Neural cell (in vitro differentiated cells): ENCODE measurements at regions not wholly inside any gene's neighbourhood (a gene's known extent, or its start where the extent isn't known, plus 50 kb on each side); places are given as distances from the start of the nearest gene placed in this dataset.

ENCODE experiments used
- H2AFZ ChIP-seq: fragments of 200-600, 300-800 bp; sonication (generic), shearing (Covaris generic); 2 replicates; pipeline ENCODE4 v1.6.0; 2014; ENCODE audit warnings: low read depth, mild to moderate bottlenecking, antibody characterized with exemption, low read length, moderate library complexity
- H3F3A ChIP-seq: fragments of 200-600 bp; shearing (Covaris generic); 2 replicates; pipeline ENCODE4 v1.6.1; 2016; ENCODE audit warnings: mild to moderate bottlenecking, moderate library complexity, mixed read lengths, antibody characterized with exemption, low read length; ENCODE audit not compliant: insufficient read depth, poor library complexity, severe bottlenecking
- H3K27ac ChIP-seq: fragments of 200-600, 300-800 bp; sonication (generic), shearing (Covaris generic); 2 replicates; pipeline ENCODE4 v1.5.1; 2014; ENCODE audit warnings: mild to moderate bottlenecking, low read length, moderate library complexity
- H3K27me3 ChIP-seq: fragments of 300-800, 200-600 bp; sonication (generic), shearing (Covaris generic); 2 replicates; pipeline ENCODE4 v1.6.0; 2014; ENCODE audit warnings: mild to moderate bottlenecking, low read depth, low read length, moderate library complexity; ENCODE audit not compliant: insufficient read depth
- H3K36me3 ChIP-seq: fragments of 300-800, 200-600 bp; sonication (generic), shearing (Covaris generic); 2 replicates; pipeline ENCODE4 v1.5.1; 2014; ENCODE audit warnings: mild to moderate bottlenecking, antibody characterized with exemption, low read length, moderate library complexity; ENCODE audit not compliant: insufficient read depth
- H3K4me2 ChIP-seq: fragments of 300-800, 200-600 bp; sonication (generic), shearing (Covaris generic); 2 replicates; pipeline ENCODE4 v1.6.0; 2014; ENCODE audit warnings: mild to moderate bottlenecking, low read length
- H3K4me3 ChIP-seq: fragments of 300-800, 200-600 bp; sonication (generic), shearing (Covaris generic); 2 replicates; pipeline ENCODE4 v1.5.1; 2014; ENCODE audit warnings: mild to moderate bottlenecking, low read length, moderate library complexity
- H3K79me2 ChIP-seq: fragments of 200-600 bp; shearing (Covaris generic); replicated peaks from 2 replicates; pipeline ENCODE4 v1.6.0; 2014; ENCODE audit warnings: mild to moderate bottlenecking, low read length, moderate library complexity; ENCODE audit not compliant: insufficient read depth
- H3K9ac ChIP-seq: fragments of 300-800, 200-600 bp; sonication (generic), shearing (Covaris generic); 2 replicates; pipeline ENCODE4 v1.6.1; 2016; ENCODE audit warnings: mild to moderate bottlenecking, low read length, mixed read lengths
- H3K9me2 ChIP-seq: fragments of 200-600 bp; shearing (Covaris generic); 2 replicates; pipeline ENCODE4 v1.6.1; 2016; ENCODE audit warnings: mild to moderate bottlenecking, low read length, mixed read lengths; ENCODE audit not compliant: insufficient read depth
- H3K9me3 ChIP-seq: fragments of 200-600, 300-800 bp; sonication (generic), shearing (Covaris generic); 2 replicates; pipeline ENCODE4 v1.6.1; 2016; ENCODE audit warnings: mild to moderate bottlenecking, mixed run types, low read length, moderate library complexity, mixed read lengths
- H4K20me1 ChIP-seq: fragments of 200-600 bp; shearing (Covaris generic); 2 replicates; pipeline ENCODE4 v1.6.1; 2016; ENCODE audit warnings: mild to moderate bottlenecking, mixed run types; ENCODE audit not compliant: insufficient read depth
- CTCF ChIP-seq: fragments of 450-650 bp; IDR thresholded peaks from 2 replicates; pipeline ENCODE4 v1.5.1; 2014; ENCODE audit warnings: antibody characterized with exemption, mild to moderate bottlenecking, moderate library complexity; ENCODE audit not compliant: poor library complexity, severe bottlenecking
- EP300 ChIP-seq: fragments of 450-650 bp; conservative IDR thresholded peaks from 2 replicates; pipeline ENCODE4 v1.6.1; 2014; ENCODE audit warnings: antibody characterized with exemption, mild to moderate bottlenecking, moderate library complexity; ENCODE audit not compliant: poor library complexity, severe bottlenecking
- EZH2 ChIP-seq: fragments of 200-600, 300-800 bp; shearing (Covaris generic), sonication (generic); IDR thresholded peaks from 2 replicates; pipeline ENCODE4 v1.6.1; 2014; ENCODE audit warnings: antibody characterized with exemption, low read length, borderline replicate concordance, mild to moderate bottlenecking; ENCODE audit not compliant: insufficient read depth, poor library complexity, severe bottlenecking
- MXI1 ChIP-seq: fragments of 450-650 bp; conservative IDR thresholded peaks from 2 replicates; pipeline ENCODE4 v1.6.1; 2014; ENCODE audit warnings: antibody characterized with exemption, mild to moderate bottlenecking; ENCODE audit not compliant: poor library complexity, severe bottlenecking
- POLR2AphosphoS5 ChIP-seq: IDR thresholded peaks from 2 replicates; pipeline ENCODE4 v1.6.1; 2012
- RAD21 ChIP-seq: fragments of 450-650 bp; conservative IDR thresholded peaks from 2 replicates; pipeline ENCODE4 v1.6.1; 2014; ENCODE audit warnings: antibody characterized with exemption, mild to moderate bottlenecking, moderate library complexity
- REST ChIP-seq: IDR thresholded peaks from 2 replicates; pipeline ENCODE4 v1.6.1; 2012; ENCODE audit warnings: borderline replicate concordance
- SMC3 ChIP-seq: fragments of 450-650 bp; conservative IDR thresholded peaks from 2 replicates; pipeline ENCODE4 v1.6.1; 2014; ENCODE audit warnings: antibody characterized with exemption, mild to moderate bottlenecking, moderate library complexity; ENCODE audit not compliant: poor library complexity
- TAF1 ChIP-seq: IDR thresholded peaks from 2 replicates; pipeline ENCODE4 v1.6.1; 2012; ENCODE audit warnings: low read depth

DNA sequence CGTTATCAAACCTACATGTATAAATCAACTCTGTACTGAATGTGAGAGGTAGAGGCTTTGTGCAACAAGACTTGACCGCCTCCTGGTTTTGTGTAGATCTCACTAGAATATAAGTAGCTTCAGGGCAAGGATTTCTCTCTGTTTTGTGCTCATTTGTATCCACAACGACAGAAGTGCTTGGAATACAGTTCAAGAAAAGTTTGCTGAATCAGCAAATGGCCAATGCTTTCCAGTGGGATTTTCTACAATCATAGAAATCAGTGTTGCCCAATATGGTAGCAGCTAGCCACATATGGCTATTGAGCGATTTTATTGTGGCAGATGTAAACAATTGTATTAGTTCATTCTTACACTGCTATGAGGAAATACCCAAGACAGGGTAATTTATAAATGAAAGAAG is 127.4 kb downstream of the VCX3A start:
- Histone ChIP-seq H4K20me1 (no peaks in the 10 kb centered on the region), H3K9me2 (no peaks in the 10 kb centered on the region), H3K9ac (no peak overlapping the region), H3K27ac (no peak overlapping the region), H3K79me2 (no peaks in the 10 kb centered on the region), H2AFZ (no peak overlapping the region), H3K4me3 (no peak overlapping the region), H3K36me3 (no peaks in the 10 kb centered on the region), H3F3A (no peaks in the 10 kb centered on the region), H3K4me2 (no peak overlapping the region), H3K27me3 (no peaks in the 10 kb centered on the region), H3K9me3 (no peaks in the 10 kb centered on the region)
- TF ChIP-seq SMC3 (no peak), EZH2 (no peak), CTCF (no peak), REST (no peak), POLR2AphosphoS5 (no peak), TAF1 (no peak), RAD21 (no peak), MXI1 (no peak), EP300 (no peak)

DNA sequence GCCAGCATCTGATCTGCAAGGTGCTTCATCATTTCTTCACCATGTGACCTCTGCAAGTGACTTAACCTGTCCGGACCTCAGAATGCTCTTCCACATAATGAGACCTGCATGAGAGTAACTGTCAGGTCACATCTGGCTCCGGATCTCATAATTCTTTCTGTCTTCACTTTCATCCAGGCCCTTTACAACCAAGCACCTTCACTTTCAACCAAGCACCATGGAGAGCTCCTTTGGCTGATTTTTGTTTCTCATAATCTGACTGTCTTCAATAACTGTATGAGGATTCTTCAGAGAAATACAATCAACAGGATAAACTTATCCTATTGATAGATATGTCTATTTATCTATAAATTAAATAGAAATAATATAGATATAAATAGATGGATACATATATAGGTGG is 148.1 kb downstream of the VCX3A start:
- H3K4me2 ChIP-seq = no peak overlapping the region
- H3K27me3 ChIP-seq = no peaks in the 10 kb centered on the region
- no peaks in the 10 kb centered on the region for H3K9me3 ChIP-seq
- no peaks in the 10 kb centered on the region for H4K20me1 ChIP-seq
- H3K27ac ChIP-seq = no peak overlapping the region
- TF ChIP-seq MXI1 (no peak), EZH2 (no peak), POLR2AphosphoS5 (no peak), REST (no peak)
- no peaks in the 10 kb centered on the region for H3K9me2 ChIP-seq
- H2AFZ ChIP-seq = no peak overlapping the region
- no peaks in the 10 kb centered on the region for H3K79me2 ChIP-seq
- no peak overlapping the region for H3K9ac ChIP-seq
- H3K36me3 ChIP-seq = no peaks in the 10 kb centered on the region
- no peaks in the 10 kb centered on the region for H3F3A ChIP-seq
- no peak overlapping the region for H3K4me3 ChIP-seq
